Urinary bladder (tissue), 3 donors: ENCODE measurements at regions not wholly inside any gene's neighbourhood (a gene's known extent, or its start where the extent isn't known, plus 50 kb on each side); places are given as distances from the start of the nearest gene placed in this dataset.
"Not testable (repeated sequence)": the region's sequence is repeated elsewhere in the genome, so short reads cannot be mapped to it uniquely, and the experiment has no call there.

Experiments used
- DNase-seq: peaks from one replicate; pipeline ENCODE4 v3.0.0-alpha.2; 2015; ENCODE audit errors: extremely low spot score
- H3K27ac ChIP-seq: one replicate; pipeline ENCODE4 v1.5.1; 2013; ENCODE audit warnings: low read depth, mild to moderate bottlenecking, moderate library complexity
- H3K36me3 ChIP-seq: one replicate; pipeline ENCODE4 v1.6.1; 2013; ENCODE audit warnings: mild to moderate bottlenecking, moderate library complexity; ENCODE audit not compliant: insufficient read depth
- H3K4me1 ChIP-seq: one replicate; pipeline ENCODE4 v1.6.1; 2013; ENCODE audit warnings: mild to moderate bottlenecking, moderate library complexity; ENCODE audit not compliant: insufficient read depth
- H3K4me3 ChIP-seq: one replicate; pipeline ENCODE4 v1.5.1; 2013; ENCODE audit warnings: low read depth, low read length
- WGBS: extraction: QIAGEN DNeasy Blood & Tissue Kit; methylation state at CpG from one replicate; pipeline ENCODE4 v1.1.7; 2013; 5-methylcytosine and 5-hydroxymethylcytosine counted together
- donor health status: healthy with polysubstance abuse.
- donor health status: healthy.

GRCh38 chr2:180873219-180873618, 107.2 kb upstream of the UBE2E3 start:
- no peak for DNase-seq

GRCh38 chr2:180872781-180873180, 107.6 kb upstream of the UBE2E3 start:
- H3K4me1 ChIP-seq, H3K4me3 ChIP-seq, H3K27ac ChIP-seq, H3K36me3 ChIP-seq, DNase-seq: not testable (repeated sequence)
- WGBS = 95% methylated on average over 8 of the region's 8 CpGs

More at GRCh38 chr2:180873219-180873618, 107.2 kb upstream of the UBE2E3 start:
- H3K27ac ChIP-seq = no peak overlapping the region
- H3K36me3 ChIP-seq = no peaks in the 10 kb centered on the region
- H3K4me3 ChIP-seq = no peak overlapping the region
- no peaks in the 10 kb centered on the region for H3K4me1 ChIP-seq
- WGBS = 83% methylated on average over 26 of the region's 30 CpGs

GRCh38 chr2:180872255-180872654, 108.2 kb upstream of the UBE2E3 start:
- Histone ChIP-seq H3K4me3 (no peak overlapping the region), H3K27ac (no peak overlapping the region), H3K4me1 (no peaks in the 10 kb centered on the region), H3K36me3 (no peaks in the 10 kb centered on the region)
- DNase-seq = no peak
- 69% methylated on average over 1 of the region's 1 CpG for WGBS

GRCh38 chr2:180871649-180872048, 108.8 kb upstream of the UBE2E3 start:
- no peak overlapping the region for H3K27ac ChIP-seq
- H3K4me3 ChIP-seq = no peak overlapping the region
- H3K36me3 ChIP-seq = no peaks in the 10 kb centered on the region
- WGBS = 72% methylated on average over 4 of the region's 4 CpGs
- H3K4me1 ChIP-seq = no peaks in the 10 kb centered on the region
- no peak for DNase-seq

- H3K4me3 ChIP-seq = no peak overlapping the region
- H3K36me3 ChIP-seq = no peaks in the 10 kb centered on the region
- 90% methylated on average over 2 of the region's 2 CpGs for WGBS
Measured at GRCh38 chr2:180849851-180850250, 130.6 kb upstream of the UBE2E3 start.

GRCh38 chr2:180848393-180848792, 132.0 kb upstream of the UBE2E3 start:
- DNase-seq = no peak
- Histone ChIP-seq H3K4me3 (no peak overlapping the region), H3K36me3 (no peaks in the 10 kb centered on the region), H3K4me1 (no peaks in the 10 kb centered on the region), H3K27ac (no peak overlapping the region)

More at GRCh38 chr2:180849851-180850250, 130.6 kb upstream of the UBE2E3 start:
- Histone ChIP-seq H3K27ac (no peak overlapping the region), H3K4me1 (no peaks in the 10 kb centered on the region)
- DNase-seq = no peak

GRCh38 chr2:180846756-180847472, 133.5 kb upstream of the UBE2E3 start:
- H3K27ac ChIP-seq = no peak overlapping the region
- H3K36me3 ChIP-seq = no peaks in the 10 kb centered on the region
- WGBS = 44% methylated on average over 3 of the region's 3 CpGs
- no peak for DNase-seq
- no peaks in the 10 kb centered on the region for H3K4me1 ChIP-seq
- H3K4me3 ChIP-seq = no peak overlapping the region

- 60% methylated on average over 3 of the region's 3 CpGs for WGBS
Measured at GRCh38 chr2:180842461-180842860, 137.9 kb upstream of the UBE2E3 start.

GRCh38 chr2:180840641-180841040, 139.8 kb upstream of the UBE2E3 start:
- 96% methylated on average over 9 of the region's 9 CpGs for WGBS
- no peak for DNase-seq

More at GRCh38 chr2:180842461-180842860, 137.9 kb upstream of the UBE2E3 start:
- no peak for DNase-seq
- Histone ChIP-seq H3K4me1 (no peaks in the 10 kb centered on the region), H3K36me3 (no peaks in the 10 kb centered on the region), H3K4me3 (no peak overlapping the region), H3K27ac (no peak overlapping the region)

GRCh38 chr2:180829836-180830235, 150.6 kb upstream of the UBE2E3 start:
- no peaks in the 10 kb centered on the region for H3K4me1 ChIP-seq
- no peak for DNase-seq
- H3K4me3 ChIP-seq = no peak overlapping the region
- no peaks in the 10 kb centered on the region for H3K36me3 ChIP-seq
- no peak overlapping the region for H3K27ac ChIP-seq

More at GRCh38 chr2:180840641-180841040, 139.8 kb upstream of the UBE2E3 start:
- H3K4me1 ChIP-seq = no peaks in the 10 kb centered on the region
- no peak overlapping the region for H3K27ac ChIP-seq
- no peak overlapping the region for H3K4me3 ChIP-seq
- H3K36me3 ChIP-seq = no peaks in the 10 kb centered on the region

- WGBS = 88% methylated on average over 5 of the region's 5 CpGs
- no peaks in the 10 kb centered on the region for H3K4me1 ChIP-seq
- no peak overlapping the region for H3K27ac ChIP-seq
- H3K36me3 ChIP-seq = no peaks in the 10 kb centered on the region
- no peak for DNase-seq
- H3K4me3 ChIP-seq = no peak overlapping the region
Measured at GRCh38 chr2:180829261-180829660, 151.1 kb upstream of the UBE2E3 start.

- no peaks in the 10 kb centered on the region for H3K4me1 ChIP-seq
- no peaks in the 10 kb centered on the region for H3K36me3 ChIP-seq
- 86% methylated on average over 2 of the region's 2 CpGs for WGBS
- no peak overlapping the region for H3K4me3 ChIP-seq
- no peak overlapping the region for H3K27ac ChIP-seq
- DNase-seq = no peak
Measured at GRCh38 chr2:180828756-180829155, 151.6 kb upstream of the UBE2E3 start.

GRCh38 chr2:180823546-180824141, 156.8 kb upstream of the UBE2E3 start:
- Histone ChIP-seq H3K4me3 (no peak overlapping the region), H3K36me3 (no peaks in the 10 kb centered on the region), H3K27ac (no peak overlapping the region), H3K4me1 (no peaks in the 10 kb centered on the region)
- 91% methylated on average over 5 of the region's 5 CpGs for WGBS
- DNase-seq = no peak

- H3K36me3 ChIP-seq = no peaks in the 10 kb centered on the region
- WGBS = 66% methylated on average over 2 of the region's 2 CpGs
- DNase-seq = no peak
Measured at GRCh38 chr2:180819106-180819505, 161.3 kb upstream of the UBE2E3 start.

More at GRCh38 chr2:180819106-180819505, 161.3 kb upstream of the UBE2E3 start:
- H3K4me1 ChIP-seq = no peaks in the 10 kb centered on the region
- H3K4me3 ChIP-seq = no peak overlapping the region
- no peak overlapping the region for H3K27ac ChIP-seq
